NCI-H1105 (cell line): ENCODE measurements at regions not wholly inside any gene's neighbourhood (a gene's known extent, or its start where the extent isn't known, plus 50 kb on each side); places are given as distances from the start of the nearest gene placed in this dataset.
"Not testable (repeated sequence)": the region's sequence is repeated elsewhere in the genome, so short reads cannot be mapped to it uniquely, and the experiment has no call there.

Experiments used
- DNase-seq: peaks from one replicate; lab custom pipeline; 2025; lab: John Stamatoyannopoulos, UW

DNA sequence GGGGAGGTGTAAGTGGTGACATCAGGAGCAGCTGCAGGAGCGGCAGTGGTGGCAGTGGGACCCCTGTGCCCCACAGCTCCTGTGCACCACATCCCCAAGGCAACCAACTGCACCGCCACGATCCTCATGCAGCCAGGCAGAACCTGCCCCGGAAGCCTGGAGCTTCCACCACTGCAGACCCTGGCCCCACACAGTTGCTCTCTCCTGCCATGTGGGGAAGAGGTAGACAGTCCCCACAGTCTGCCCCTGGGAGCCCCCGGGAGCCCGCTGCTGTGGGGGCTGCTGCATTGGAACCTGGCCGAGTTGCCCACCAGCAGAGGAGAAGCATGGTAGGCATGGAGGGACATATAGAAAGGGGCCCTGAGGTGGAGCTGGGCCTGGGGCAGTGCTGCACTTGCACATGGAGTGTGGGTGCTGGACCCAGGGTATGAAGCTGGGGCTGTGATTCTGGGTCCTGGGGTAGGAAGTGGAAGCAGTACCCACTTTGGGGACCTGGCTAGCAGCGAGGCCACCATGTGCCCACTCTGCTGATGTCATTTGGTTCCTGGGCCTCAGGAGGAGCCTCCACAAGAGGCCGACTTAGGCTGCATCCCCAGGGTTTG, 623.3 kb upstream of the LRRTM4 start:
- DNase-seq = no peak

DNA sequence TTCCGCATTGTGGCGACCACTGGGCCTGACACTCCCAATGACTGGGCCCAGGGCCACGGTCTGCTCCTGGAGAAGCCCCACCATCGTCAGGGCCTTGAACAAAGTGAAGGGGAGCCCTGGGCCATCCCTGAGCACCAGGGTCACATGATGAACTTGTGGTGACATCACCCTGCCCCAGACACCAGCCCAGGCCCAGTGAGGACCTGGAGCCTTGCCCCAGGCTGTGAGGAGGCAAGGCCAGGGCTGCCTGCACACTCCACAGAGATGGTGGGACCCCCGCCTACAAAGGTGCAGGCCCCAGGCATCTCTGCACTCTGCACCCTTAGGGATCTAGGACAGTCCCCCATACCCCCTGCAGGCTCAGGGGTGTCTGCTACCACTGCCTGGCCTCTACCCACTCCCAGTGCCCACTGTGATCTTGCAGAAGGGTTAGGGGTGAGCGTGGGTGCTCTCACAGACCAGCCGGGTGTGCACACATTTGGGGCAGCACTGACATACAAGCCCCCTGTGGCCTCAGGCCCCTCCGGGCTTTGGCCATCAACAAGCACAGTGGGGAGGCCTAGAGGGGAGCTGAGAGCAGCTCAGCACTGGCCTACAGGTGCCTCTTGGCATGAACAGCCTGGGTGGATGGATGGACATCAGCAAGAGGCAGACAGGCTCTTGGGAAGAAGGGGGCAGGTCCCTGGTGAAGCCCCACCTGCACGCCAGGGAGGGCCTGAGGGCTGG, 624.0 kb upstream of the LRRTM4 start:
- DNase-seq = no peak

- DNase-seq = no peak
Observed at GRCh38 chr2:78147466-78147865, 625.3 kb upstream of the LRRTM4 start.

DNA sequence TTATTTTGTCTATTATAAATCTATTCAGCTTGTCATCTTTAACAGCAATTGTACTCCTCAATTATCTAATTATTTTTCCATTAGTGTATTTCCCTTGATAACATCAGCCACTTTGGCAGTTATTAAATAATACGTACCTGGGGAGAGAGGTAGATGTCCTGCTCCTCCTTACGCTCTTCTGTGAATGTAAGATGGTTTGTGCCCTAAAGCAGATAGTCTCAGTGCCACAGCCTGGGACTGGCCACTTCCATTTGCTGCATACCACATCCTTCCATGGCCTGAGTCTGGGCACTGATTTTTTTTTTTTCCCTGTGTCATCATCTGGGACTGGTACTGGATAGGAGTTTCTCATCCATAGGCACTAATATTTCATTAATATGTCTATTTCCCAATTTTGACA, 632.4 kb upstream of the LRRTM4 start:
- no peak for DNase-seq

GRCh38 chr2:78162202-78162601, 640.0 kb upstream of the LRRTM4 start:
- no peak for DNase-seq

GRCh38 chr2:78172157-78172556, 650.0 kb upstream of the LRRTM4 start:
- DNase-seq = not testable (repeated sequence)

- no peak for DNase-seq
Observed at GRCh38 chr2:78175645-78176044, 653.5 kb upstream of the LRRTM4 start.

GRCh38 chr2:78201064-78201575, 678.9 kb upstream of the LRRTM4 start:
- no peak for DNase-seq

DNA sequence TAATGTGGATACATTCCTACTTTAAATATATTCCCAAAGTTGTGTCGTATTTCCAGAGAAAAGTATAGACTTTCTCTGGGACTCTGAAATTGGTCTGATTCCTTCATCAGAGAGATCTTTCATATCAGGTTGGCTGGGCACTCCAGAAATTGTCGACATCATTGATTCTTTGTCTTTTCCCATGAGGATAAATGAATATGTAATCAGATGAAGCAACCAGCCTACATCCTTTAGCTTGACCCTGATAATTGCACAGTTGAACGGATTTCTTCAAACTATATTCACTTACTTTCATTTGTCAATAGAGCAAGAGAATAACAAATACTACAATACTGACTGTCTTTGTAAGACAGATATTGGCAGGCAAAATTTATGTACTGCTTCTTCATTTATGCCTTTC, 680.2 kb upstream of the LRRTM4 start:
- DNase-seq = no peak

- DNase-seq = no peak
Observed at GRCh38 chr2:78202986-78203670, 681.0 kb upstream of the LRRTM4 start.

GRCh38 chr2:78218066-78218465, 695.9 kb upstream of the LRRTM4 start:
- no peak for DNase-seq

- no peak for DNase-seq
Observed at GRCh38 chr2:78237704-78238103, 715.5 kb upstream of the LRRTM4 start.

DNA sequence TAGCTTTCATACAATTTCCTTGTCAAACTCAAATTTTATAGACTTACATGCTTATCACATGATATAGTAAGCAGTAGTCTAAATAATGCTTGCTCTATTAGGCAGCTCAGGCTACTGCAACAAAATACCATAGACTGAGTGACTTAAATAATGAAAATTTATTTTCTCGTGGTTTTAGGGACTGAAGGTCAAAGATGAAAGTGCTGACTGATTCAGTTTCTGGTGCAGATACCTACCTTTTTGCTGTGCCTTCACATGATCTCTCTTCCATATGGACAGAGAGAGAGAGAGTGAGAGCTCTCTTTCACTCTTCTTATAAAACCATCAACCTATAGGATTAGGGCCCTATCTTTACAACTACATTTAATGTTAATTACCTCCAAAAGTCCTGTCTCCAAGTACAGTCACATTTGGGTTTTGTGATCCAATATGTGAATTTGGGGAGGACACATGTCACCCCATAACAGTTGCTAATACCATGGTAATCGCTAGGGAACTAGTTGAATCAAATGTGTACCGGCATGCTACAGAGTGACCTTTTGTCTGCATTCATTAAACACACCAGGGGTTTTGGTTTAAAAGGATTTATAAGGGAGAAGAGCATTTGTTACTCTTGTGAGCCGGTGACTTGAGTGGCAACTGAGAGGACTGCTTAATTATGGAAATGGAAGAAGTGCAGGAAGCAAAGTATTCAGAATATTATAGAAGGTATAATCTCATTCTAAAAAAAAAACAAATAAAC, 723.4 kb upstream of the LRRTM4 start:
- no peak for DNase-seq

GRCh38 chr2:78251708-78252107, 729.5 kb upstream of the LRRTM4 start:
- DNase-seq = no peak

DNA sequence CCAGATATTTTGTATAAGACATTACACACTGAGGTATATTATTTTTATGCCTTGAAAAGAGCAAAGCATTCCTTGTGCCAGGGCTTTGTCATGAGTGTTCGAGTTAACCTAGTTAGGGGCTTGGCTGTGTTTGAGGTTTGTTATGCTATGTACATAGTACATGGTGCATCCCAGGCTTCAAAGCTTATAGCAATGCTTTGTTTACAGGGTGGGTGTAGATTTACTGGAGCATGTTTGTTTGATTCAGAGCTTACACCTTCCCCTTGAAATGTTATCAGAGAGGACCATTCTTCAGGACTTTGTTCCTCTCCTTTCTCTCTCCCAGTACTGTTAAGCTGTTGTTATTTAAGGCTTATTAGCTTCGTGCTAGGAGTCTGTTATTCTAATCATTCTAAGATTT, 738.7 kb upstream of the LRRTM4 start:
- DNase-seq = no peak

GRCh38 chr2:78261454-78261853, 739.3 kb upstream of the LRRTM4 start:
- DNase-seq = no peak

DNA sequence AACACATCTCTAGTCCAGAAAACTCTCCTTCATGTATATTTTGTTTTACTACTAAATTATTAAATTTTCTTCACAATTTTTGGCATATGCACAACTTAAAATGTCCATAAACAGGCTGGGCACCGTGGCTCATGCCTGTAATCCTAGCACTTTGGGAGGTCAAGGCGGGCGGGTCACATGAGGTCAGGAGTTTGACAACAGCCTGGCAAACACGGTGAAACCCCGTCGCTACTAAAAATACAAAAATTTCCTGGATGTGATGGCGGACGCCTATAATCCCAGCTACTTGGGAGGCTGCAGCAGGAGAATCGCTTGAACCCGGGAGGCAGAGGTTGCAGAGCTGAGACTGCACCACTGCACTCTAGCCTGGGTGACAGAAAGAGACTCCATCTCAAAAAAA, 739.9 kb upstream of the LRRTM4 start:
- not testable (repeated sequence) for DNase-seq

GRCh38 chr2:78262713-78263375, 740.7 kb upstream of the LRRTM4 start:
- DNase-seq = no peak

- DNase-seq = no peak
Observed at GRCh38 chr2:78263571-78263970, 741.4 kb upstream of the LRRTM4 start.

GRCh38 chr2:78264130-78264529, 742.0 kb upstream of the LRRTM4 start:
- DNase-seq = no peak

GRCh38 chr2:78281164-78281563, 744.3 kb upstream of the REG3G start:
- no peak for DNase-seq
